NCI-H146 treated with DMSO at 0.1 percent for 48 hours (cell line): ENCODE measurements at regions not wholly inside any gene's neighbourhood (a gene's known extent, or its start where the extent isn't known, plus 50 kb on each side); places are given as distances from the start of the nearest gene placed in this dataset.
A peak's percentile ranks its signal among the peaks of the same experiment; 100 is the strongest.

ENCODE experiments used
- DNase-seq: peaks from one replicate; lab custom pipeline; 2025; ENCODE audit not compliant: unreplicated experiment; lab: John Stamatoyannopoulos, UW

- DNase-seq: no peak
Observed at GRCh38 chr22:49236541-49237075, 591.1 kb downstream of the BRD1 start.

- peak; percentile 82 for DNase-seq
Observed at GRCh38 chr22:49235463-49236300, 592.0 kb downstream of the BRD1 start.

- no peak for DNase-seq
Observed at GRCh38 chr22:49234459-49234858, 593.2 kb downstream of the BRD1 start.

DNA sequence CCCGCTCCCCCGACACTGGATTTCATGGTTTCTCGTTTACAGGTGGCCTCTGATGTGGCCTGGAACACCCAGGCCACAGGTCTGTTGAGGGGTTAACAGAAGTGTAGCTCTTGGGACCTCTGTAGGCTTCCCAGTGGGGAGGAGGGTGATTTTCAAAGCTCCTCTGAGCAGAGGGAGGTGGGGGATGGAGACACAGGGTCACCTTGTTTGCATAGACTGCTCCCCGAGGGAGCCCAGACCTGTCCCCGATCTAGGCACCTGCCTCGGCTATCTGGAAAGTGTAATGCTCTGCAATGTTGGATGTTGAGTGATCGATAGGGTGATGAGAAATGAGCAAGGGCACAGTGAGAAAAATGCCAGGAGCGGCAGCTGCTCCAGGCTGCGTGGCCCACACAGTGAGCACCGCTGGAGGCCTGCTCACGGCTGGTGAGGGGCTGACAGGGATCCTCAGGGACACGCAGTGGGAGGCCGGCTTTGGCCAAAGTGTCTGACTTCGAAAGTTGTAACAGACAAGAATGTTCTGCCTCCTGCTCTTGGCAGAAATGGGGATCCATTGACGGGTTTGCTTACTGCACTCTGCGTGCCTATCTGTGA lies 594.1 kb downstream of the BRD1 start:
- no peak for DNase-seq

- no peak for DNase-seq
Observed at GRCh38 chr22:49232319-49233067, 595.2 kb downstream of the BRD1 start.

DNA sequence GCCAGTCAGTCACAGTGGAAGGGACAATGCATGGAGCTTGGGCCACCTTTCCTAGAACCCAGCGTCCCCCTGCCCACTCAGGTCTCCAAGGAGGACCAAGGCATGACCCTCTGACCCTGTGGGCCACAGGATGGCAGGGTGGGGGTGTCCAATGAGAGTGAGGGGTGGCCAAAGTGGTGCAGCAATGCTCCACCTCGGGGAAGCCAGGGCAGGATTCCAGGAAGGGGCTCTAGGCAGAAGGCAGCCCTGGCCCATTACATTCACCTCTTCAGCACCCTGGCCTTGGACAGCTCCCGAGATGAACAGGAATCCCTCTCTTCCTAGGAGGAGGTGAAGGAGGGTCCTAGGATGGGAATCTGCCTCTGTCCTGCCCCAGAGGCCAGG lies 597.5 kb downstream of the BRD1 start:
- no peak for DNase-seq

DNA sequence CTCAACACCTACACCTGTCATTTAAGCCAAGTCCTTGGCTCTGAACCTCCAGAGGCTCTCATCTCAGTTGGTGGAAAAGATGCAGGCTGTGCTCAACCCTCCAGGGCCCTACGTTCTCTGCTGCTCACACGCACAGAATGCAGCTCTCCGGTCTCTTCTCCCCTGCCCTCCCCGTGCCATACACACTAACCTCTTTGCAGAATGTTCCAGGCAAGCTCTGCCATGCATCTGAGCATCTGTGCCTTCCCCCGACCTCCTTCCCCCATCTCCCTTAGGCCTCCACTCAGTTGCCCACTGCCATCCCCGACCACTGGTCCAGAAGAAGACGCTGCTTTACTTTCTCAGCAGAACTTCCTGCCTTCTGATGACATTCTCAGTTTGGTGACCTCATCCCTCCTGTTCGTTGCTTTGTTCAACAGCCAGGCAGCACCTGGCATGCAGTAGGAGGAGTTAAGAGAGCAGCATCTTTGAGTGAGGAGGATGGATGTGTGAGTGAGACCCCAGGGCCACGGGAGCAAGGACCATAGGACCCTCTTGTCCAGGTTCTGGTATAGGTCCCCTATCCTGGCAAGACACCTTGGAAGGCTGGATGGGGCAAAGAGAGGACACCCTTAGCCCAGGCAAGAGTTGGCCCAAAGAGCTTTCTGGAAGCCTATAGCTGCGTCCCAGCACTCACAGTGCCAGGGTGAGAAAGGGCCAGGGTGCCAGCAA lies 598.0 kb downstream of the BRD1 start:
- peak; percentile 3 for DNase-seq

DNA sequence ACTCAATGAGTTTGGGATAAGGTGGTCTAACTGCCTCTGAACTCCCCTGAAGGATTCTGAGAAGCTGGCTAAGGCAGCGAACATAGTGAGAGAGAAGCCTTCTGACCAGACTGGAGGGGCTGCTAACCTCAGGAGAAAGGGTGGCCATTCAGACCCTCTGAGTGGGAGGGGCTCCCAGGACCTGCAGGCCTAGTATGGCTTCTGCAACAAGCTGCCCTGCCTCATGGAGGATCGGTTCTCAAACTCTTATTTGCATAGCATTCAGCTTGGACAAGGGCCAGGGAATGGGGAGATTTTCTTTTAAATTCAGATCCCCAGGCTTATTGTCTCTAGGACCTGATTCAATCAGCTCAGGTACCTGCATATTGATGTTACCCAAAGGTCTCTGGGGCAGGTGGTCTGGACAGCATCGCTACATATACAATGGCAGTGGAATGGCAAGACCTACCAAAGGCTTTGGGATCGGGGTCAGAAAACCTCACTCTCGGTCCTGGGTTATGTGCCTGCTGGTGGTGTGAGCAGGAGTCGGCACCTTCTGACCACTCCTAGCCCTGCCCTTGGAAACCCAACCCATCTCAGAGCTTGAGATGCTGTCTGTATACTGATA lies 599.1 kb downstream of the BRD1 start:
- DNase-seq: no peak

DNA sequence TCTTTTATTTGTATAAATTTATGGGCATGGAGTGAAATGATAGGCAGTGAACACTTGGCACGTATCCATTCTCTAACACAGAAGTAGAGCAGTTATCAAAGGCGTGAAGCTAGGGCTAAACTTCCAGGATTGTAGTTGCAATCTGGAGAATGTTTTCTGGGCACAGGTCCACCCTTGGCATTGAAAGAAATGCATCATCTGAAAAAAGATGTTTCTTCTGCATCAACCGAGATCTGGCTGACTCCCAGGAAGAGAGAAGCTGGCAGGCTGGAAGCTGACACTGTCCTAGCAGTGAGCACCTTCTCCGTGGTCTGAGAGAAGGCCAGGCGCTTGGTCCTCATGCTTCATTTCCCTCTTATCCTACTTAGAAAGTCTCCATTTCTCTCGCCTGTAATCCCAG lies 600.0 kb downstream of the BRD1 start:
- DNase-seq: no peak

GRCh38 chr22:49226096-49226495 lies 601.6 kb downstream of the BRD1 start:
- DNase-seq: no peak

DNA sequence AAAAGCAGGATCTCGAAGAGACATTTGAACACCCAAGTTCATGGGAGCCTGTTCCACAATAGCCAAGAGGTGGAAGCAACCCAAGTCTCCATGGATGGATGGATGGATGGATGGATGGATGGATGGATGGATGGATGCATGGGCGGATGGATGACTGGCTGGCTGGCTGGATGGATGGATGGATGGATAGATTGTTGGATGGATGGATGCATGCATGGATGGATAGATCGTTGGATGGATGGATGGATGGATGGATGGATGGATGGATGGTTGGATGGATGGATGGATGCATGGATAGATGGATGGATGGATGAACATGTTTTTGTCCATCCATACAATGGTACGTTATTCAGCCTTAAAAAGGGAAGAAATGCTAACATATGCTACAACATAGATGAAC lies 603.4 kb downstream of the BRD1 start:
- DNase-seq: no peak

DNA sequence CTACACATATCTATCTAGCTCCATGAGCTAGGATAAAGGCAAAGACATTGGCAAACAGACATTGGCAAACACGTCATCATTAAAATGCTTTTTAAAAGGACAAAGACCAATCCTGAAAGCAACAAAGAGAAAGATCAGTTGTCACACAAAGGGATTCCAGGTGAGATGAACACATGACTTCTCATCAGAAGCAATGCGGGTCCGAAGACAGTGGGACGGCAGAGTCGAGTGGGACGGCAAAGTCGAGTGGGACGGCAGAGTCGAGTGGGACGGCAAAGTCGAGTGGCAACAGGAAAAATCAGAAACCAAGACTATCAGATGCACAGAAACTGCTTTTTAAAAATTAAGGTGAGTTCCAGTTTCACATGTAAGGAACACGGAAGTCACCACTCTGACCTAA lies 609.5 kb downstream of the BRD1 start:
- no peak for DNase-seq

DNA sequence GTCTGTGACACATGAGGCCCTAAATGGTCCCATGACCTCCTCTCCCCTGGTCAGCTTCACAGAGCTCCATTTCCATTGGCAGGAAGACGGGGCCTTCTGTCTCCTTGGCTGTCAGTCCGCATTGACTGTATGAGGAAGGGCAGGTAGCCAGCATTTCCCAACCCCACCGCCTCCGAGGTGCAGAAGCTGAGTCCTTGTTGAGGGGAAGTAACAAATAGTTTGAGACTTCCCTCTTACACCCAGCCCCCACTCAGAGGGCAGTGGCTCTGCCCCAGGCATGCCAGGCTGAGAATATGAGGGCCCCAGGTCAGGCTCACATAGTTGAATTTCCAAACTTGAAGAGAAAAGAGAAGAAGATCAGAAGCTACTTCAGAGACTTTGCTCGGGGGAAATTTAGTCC lies 611.1 kb downstream of the BRD1 start:
- no peak for DNase-seq

DNA sequence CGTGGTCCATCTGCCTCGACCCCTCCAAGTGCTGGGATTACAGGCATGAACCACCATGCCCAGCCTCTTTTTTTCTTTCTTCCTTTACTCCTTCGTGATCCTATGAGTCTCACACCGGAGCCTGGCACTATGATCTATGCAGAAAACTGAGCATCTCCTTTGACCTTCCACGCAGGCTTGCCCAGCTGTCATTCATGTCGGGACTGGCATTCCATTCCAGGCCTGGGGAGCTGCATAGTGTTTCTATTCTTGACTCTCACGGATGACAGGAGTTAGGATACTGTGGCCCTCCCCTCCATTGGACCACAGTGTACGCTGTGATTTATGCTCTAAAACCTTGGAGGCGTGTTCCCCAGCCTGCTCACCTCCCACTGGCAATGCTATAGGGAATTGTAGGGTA lies 611.8 kb downstream of the BRD1 start:
- DNase-seq: no peak

GRCh38 chr22:49214976-49215375 lies 612.7 kb downstream of the BRD1 start:
- DNase-seq: no peak

DNA sequence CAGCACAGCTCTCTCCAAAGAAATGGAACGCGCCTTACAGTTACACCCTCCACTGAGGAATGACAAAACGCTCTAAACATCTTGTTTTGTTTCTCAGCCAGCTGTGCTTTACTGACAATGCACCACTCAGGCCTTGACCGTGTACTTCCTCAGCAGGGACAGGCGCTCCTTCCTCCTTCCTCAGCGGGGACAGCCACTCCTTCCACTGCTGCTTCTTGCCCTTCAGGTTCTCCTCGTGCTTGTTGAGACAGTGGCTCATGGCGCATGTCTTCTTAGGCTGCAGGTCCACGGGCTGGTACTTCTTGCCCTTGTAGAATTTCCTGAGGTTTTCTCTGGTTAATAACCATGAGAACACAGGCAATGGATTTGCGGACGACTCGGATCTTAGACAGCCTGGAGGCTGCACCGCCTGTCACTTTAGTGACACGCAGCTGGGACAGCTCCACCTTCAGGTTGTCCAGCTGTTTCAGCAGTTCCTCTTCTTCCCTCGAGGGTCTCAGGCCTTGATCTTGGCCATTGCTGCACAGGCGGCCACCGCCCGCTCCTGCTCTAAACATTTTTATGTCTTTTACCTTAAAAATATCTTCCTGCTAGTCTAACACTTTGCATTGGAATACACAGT lies 613.8 kb downstream of the BRD1 start:
- no peak for DNase-seq

DNA sequence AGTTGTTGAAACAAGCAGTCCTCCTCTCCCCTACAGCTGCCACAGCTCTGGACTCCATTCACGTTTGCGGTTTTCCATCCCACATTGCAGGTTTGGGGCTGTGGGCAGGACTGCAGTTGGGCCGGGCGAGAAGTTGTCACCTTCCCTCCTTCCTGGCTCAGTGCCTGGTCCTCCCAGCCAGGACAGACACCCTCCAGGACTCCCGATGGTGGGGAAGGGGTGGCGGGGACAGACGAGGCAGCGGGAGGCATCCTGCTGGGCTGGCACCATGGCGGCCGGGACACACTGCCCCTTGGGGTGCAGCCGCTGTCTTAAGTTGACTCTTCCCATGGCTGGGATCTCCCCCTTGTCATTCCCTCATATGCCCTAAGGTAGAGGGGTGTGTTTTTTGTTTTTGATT lies 615.2 kb downstream of the BRD1 start:
- DNase-seq: no peak

GRCh38 chr22:49212002-49212401 lies 615.7 kb downstream of the BRD1 start:
- DNase-seq: no peak

DNA sequence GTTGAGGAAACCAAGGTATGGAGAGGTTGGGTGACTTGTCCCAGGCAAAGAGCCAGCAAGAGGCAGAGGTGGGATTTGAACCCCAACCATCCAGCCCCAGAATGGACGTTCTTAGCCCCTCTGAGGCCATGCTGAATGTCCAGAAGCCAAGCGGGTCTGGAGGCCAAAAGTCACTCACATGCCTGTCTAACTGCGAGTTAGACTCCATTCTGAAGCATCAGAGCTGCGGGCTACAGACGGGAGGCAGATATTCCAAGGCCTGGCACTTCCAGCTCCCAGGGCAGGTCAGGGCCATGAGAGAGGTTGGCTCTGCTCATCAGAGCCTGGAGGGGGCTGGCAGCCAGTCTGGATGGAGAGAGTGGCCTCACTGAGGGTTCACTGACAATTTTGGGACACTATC lies 616.5 kb downstream of the BRD1 start:
- DNase-seq: no peak

- DNase-seq: no peak
Observed at GRCh38 chr22:49210606-49211005, 617.1 kb downstream of the BRD1 start.
